Smooth muscle cell (in vitro differentiated cells): ENCODE measurements at regions not wholly inside any gene's neighbourhood (a gene's known extent, or its start where the extent isn't known, plus 50 kb on each side); places are given as distances from the start of the nearest gene placed in this dataset.

Experiments used
- DNase-seq: peaks from one replicate; lab custom pipeline; 2025; ENCODE audit not compliant: unreplicated experiment; lab: John Stamatoyannopoulos, UW
- H2AFZ ChIP-seq: fragments of 200-600 bp; sonication (generic); 2 replicates; pipeline ENCODE4 v1.6.0; 2016; ENCODE audit warnings: antibody characterized with exemption, low read depth, mild to moderate bottlenecking
- H3F3A ChIP-seq: fragments of 200-600 bp; sonication (generic); 2 replicates; pipeline ENCODE4 v1.6.0; 2017; ENCODE audit warnings: antibody characterized with exemption, low read depth
- H3K27ac ChIP-seq: fragments of 200-600 bp; sonication (generic); 2 replicates; pipeline ENCODE4 v1.5.1; 2016; ENCODE audit warnings: low read depth, mild to moderate bottlenecking
- H3K27me3 ChIP-seq: fragments of 200-600 bp; sonication (generic); 2 replicates; pipeline ENCODE4 v1.6.1; 2016; ENCODE audit warnings: low read depth, mild to moderate bottlenecking
- H3K36me3 ChIP-seq: fragments of 200-600 bp; sonication (generic); 2 replicates; pipeline ENCODE4 v1.5.1; 2016; ENCODE audit warnings: low read depth
- H3K4me1 ChIP-seq: fragments of 200-600 bp; sonication (generic); 2 replicates; pipeline ENCODE4 v1.5.1; 2016; ENCODE audit warnings: low read depth
- H3K4me2 ChIP-seq: fragments of 200-600 bp; sonication (generic); 2 replicates; pipeline ENCODE4 v1.6.0; 2016; ENCODE audit warnings: mild to moderate bottlenecking
- H3K4me3 ChIP-seq: fragments of 200-600 bp; sonication (generic); 2 replicates; pipeline ENCODE4 v1.5.1; 2016; ENCODE audit warnings: mild to moderate bottlenecking
- H3K79me2 ChIP-seq: fragments of 200-600 bp; sonication (generic); 2 replicates; pipeline ENCODE4 v1.6.0; 2016; ENCODE audit warnings: low read depth, mild to moderate bottlenecking
- H3K9ac ChIP-seq: fragments of 200-600 bp; sonication (generic); 2 replicates; pipeline ENCODE4 v1.6.0; 2016; ENCODE audit warnings: low read depth
- H3K9me3 ChIP-seq: fragments of 200-600 bp; sonication (generic); replicated peaks from 2 replicates; pipeline ENCODE4 v1.5.1; 2016; ENCODE audit warnings: low read depth
- H4K20me1 ChIP-seq: fragments of 200-600 bp; sonication (generic); 2 replicates; pipeline ENCODE4 v1.6.0; 2016; ENCODE audit warnings: low read depth
- CTCF ChIP-seq: fragments of 200-600 bp; sonication (generic); IDR thresholded peaks from 2 replicates; pipeline ENCODE4 v1.5.1; 2017; ENCODE audit warnings: borderline replicate concordance, mild to moderate bottlenecking, antibody characterized with exemption; ENCODE audit not compliant: insufficient read depth, poor library complexity, severe bottlenecking
- WGBS: methylation state at CpG from one replicate; pipeline ENCODE4 v1.1.7; 2016; ENCODE audit warnings: low lambda C conversion rate; 5-methylcytosine and 5-hydroxymethylcytosine counted together

- no peaks in the 10 kb centered on the region for H3K27me3 ChIP-seq
- TF ChIP-seq CTCF: no peak
- H3K79me2 ChIP-seq: no peaks in the 10 kb centered on the region
- no peak for DNase-seq
- no peaks in the 10 kb centered on the region for H3K4me1 ChIP-seq
- H4K20me1 ChIP-seq: no peaks in the 10 kb centered on the region
- H3K9ac ChIP-seq: no peak overlapping the region
- H3K4me3 ChIP-seq: no peak overlapping the region
- 97% methylated on average over 9 of the region's 9 CpGs for WGBS
- H3K27ac ChIP-seq: no peak overlapping the region
- no peak overlapping the region for H3K4me2 ChIP-seq
- H2AFZ ChIP-seq: no peak overlapping the region
- no peaks in the 10 kb centered on the region for H3K9me3 ChIP-seq
- H3K36me3 ChIP-seq: no peaks in the 10 kb centered on the region
- peaks cover 6% of the 10 kb centered on the region for H3F3A ChIP-seq
These were observed 295.2 kb upstream of the ZNF32 start for GRCh38 chr10:43943818-43944360.

GRCh38 chr10:43943119-43943817 is 294.6 kb upstream of the ZNF32 start:
- H3K4me3 ChIP-seq: no peak overlapping the region
- no peaks in the 10 kb centered on the region for H3K4me1 ChIP-seq
- H3K27ac ChIP-seq: no peak overlapping the region
- no peak for TF ChIP-seq CTCF
- no peaks in the 10 kb centered on the region for H3K9me3 ChIP-seq
- H3K9ac ChIP-seq: no peak overlapping the region
- H3K36me3 ChIP-seq: no peaks in the 10 kb centered on the region
- WGBS: 94% methylated on average over 5 of the region's 15 CpGs
- H3K79me2 ChIP-seq: no peaks in the 10 kb centered on the region
- peaks cover 6% of the 10 kb centered on the region for H3F3A ChIP-seq
- no peak overlapping the region for H3K4me2 ChIP-seq
- no peaks in the 10 kb centered on the region for H4K20me1 ChIP-seq
- H3K27me3 ChIP-seq: no peaks in the 10 kb centered on the region
- H2AFZ ChIP-seq: no peak overlapping the region
- DNase-seq: no peak

- no peak overlapping the region for H3K9ac ChIP-seq
- H3K36me3 ChIP-seq: no peaks in the 10 kb centered on the region
- no peak overlapping the region for H2AFZ ChIP-seq
- H3K79me2 ChIP-seq: no peaks in the 10 kb centered on the region
- no peak overlapping the region for H3K4me3 ChIP-seq
- H3K4me2 ChIP-seq: no peak overlapping the region
- no peaks in the 10 kb centered on the region for H3K9me3 ChIP-seq
- WGBS: 66% methylated on average over 10 of the region's 10 CpGs
- H4K20me1 ChIP-seq: no peaks in the 10 kb centered on the region
- peaks cover 6% of the 10 kb centered on the region for H3F3A ChIP-seq
- H3K4me1 ChIP-seq: no peaks in the 10 kb centered on the region
- H3K27ac ChIP-seq: no peak overlapping the region
- no peaks in the 10 kb centered on the region for H3K27me3 ChIP-seq
- no peak for DNase-seq
- no peak for TF ChIP-seq CTCF
These were observed 293.6 kb upstream of the ZNF32 start for GRCh38 chr10:43942096-43942850.
